ENCODE measurements at regions not wholly inside any gene's neighbourhood (a gene's known extent, or its start where the extent isn't known, plus 50 kb on each side); places are given as distances from the start of the nearest gene placed in this dataset.
"Not testable (repeated sequence)": the region's sequence is repeated elsewhere in the genome, so short reads cannot be mapped to it uniquely, and the experiment has no call there.

DNA sequence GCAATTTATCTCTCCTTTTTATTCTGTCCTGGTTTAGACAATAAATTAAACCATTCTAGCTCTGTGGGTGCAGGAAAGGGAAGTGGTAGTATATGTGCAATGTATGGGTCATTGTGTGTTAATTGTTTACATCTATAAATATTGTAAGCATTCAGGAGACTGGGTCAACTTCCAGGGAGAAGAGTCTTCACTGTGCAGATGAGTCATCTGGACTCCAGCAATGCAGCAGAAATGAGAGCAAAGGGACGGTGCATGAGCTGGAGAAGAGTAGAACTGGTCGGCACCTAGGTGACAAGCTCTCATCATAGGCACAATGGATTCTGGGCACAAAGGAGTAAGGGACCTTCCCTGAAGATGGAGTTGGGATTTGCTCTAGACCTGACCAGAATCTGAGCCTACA, 211.1 kb upstream of the DAAM1 start:
- Histone ChIP-seq H3K4me3 (no peak overlapping the region), H3K36me3 (replicated peaks) (no peaks in the 10 kb centered on the region), H3K9me3 (no peaks in the 10 kb centered on the region), H3K4me1 (no peaks in the 10 kb centered on the region), H3K27me3 (ENCODE audit: low read depth) (no peaks in the 10 kb centered on the region; the same call in 1 of the 2 replicates)
- in situ Hi-C loops (cut with MboI; ENCODE audit: low sequenced_read_pairs) = no loop called here
- DNase-seq (ENCODE audit: low spot score in 2 of 2) = no peak

GRCh38 chr14:58978343-58978742, 210.1 kb upstream of the DAAM1 start:
- no peaks in the 10 kb centered on the region for H3K9me3 ChIP-seq
- DNase-seq (ENCODE audit: low spot score in 2 of 2) = no peak
- H3K36me3 ChIP-seq (replicated peaks) = no peaks in the 10 kb centered on the region
- H3K4me1 ChIP-seq = no peaks in the 10 kb centered on the region
- no peaks in the 10 kb centered on the region; the same call in 1 of the 2 replicates for H3K27me3 ChIP-seq (ENCODE audit: low read depth)
- in situ Hi-C loops (cut with MboI; ENCODE audit: low sequenced_read_pairs) = no loop called here
- no peak overlapping the region for H3K4me3 ChIP-seq

DNA sequence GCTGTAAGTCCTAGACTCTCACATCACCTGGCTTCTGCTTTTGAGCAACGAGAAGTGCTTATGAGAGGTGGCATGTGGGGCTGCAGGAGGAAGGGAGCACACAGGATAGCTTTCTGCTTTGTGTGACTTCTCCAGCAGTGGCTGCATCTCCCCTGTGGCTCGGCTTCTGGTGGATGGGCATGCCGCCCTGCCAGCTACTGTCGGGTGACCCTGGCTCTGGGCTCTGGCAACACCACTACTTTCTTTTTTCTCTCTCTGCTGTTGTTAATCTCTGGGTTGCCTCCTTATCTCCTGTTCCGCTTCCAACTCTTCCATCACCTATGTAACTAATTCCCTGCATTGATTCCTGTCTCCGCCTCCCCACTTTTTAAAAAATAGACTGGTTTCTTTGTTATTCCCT, 209.1 kb upstream of the DAAM1 start:
- H3K4me3 ChIP-seq = no peak overlapping the region
- no peaks in the 10 kb centered on the region; the same call in 1 of the 2 replicates for H3K27me3 ChIP-seq (ENCODE audit: low read depth)
- no peaks in the 10 kb centered on the region for H3K9me3 ChIP-seq
- H3K4me1 ChIP-seq = no peaks in the 10 kb centered on the region
- DNase-seq (ENCODE audit: low spot score in 2 of 2) = no peak
- in situ Hi-C loops (cut with MboI; ENCODE audit: low sequenced_read_pairs) = no loop called here
- no peaks in the 10 kb centered on the region for H3K36me3 ChIP-seq (replicated peaks)

DNA sequence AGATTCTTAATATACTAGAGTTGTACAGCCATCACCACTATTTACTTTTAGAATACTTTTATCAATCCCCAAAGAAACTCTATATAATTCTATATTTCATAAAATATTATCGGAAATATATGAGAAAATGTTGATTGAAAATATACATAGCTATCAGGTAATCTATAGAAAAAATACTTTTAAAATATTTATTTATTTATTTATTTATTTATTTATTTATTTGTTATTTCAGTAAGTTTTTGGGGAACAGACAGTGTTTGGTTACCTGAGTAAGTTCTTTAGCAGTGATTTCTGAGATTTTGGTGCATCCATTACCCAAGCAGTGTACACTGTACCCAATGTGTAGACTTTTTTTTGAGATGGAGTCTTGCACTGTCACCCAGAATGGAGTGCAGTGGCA, 206.6 kb upstream of the DAAM1 start:
- no peaks in the 10 kb centered on the region for H3K36me3 ChIP-seq (replicated peaks)
- no peak for DNase-seq (ENCODE audit: low spot score in 2 of 2)
- in situ Hi-C loops (cut with MboI; ENCODE audit: low sequenced_read_pairs) = no loop called here
- no peak overlapping the region for H3K4me3 ChIP-seq
- H3K27me3 ChIP-seq (ENCODE audit: low read depth) = peaks cover 2% of the 10 kb centered on the region; the same call in 1 of the 2 replicates
- H3K9me3 ChIP-seq = no peaks in the 10 kb centered on the region
- no peaks in the 10 kb centered on the region for H3K4me1 ChIP-seq

- Histone ChIP-seq H3K27me3 (ENCODE audit: low read depth) (peaks cover 2% of the 10 kb centered on the region; the same call in 1 of the 2 replicates), H3K36me3 (replicated peaks) (no peaks in the 10 kb centered on the region), H3K4me3 (no peak overlapping the region), H3K9me3 (no peaks in the 10 kb centered on the region), H3K4me1 (no peaks in the 10 kb centered on the region)
- no peak for DNase-seq (ENCODE audit: low spot score in 2 of 2)
- in situ Hi-C loops (cut with MboI; ENCODE audit: low sequenced_read_pairs) = no loop called here
These were observed 202.7 kb upstream of the DAAM1 start for GRCh38 chr14:58985786-58986185.

GRCh38 chr14:58987591-58987990, 200.9 kb upstream of the DAAM1 start:
- in situ Hi-C loops (cut with MboI; ENCODE audit: low sequenced_read_pairs) = no loop called here
- H3K36me3 ChIP-seq (replicated peaks) = no peaks in the 10 kb centered on the region
- peaks cover 2% of the 10 kb centered on the region; the same call in 1 of the 2 replicates for H3K27me3 ChIP-seq (ENCODE audit: low read depth)

DNA sequence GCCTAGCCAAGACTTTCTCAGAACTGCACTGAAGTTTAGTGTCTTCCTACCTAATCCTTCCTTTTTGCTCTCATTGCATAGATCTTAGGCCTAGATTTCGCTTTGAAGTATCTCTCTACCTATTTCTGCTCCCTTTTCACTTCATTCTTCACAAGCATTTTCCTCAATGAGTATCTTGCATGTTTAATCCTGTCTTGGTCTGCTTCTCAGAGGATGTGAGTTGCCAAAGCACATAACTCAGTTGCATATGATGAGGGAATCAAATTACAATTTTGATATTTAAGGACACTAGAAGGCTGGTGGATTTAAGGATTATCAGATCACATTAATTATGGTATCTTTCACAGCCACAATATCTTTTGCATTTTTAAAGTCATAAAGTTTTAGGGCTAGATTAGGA, 195.5 kb upstream of the DAAM1 start:
- Histone ChIP-seq H3K27me3 (ENCODE audit: low read depth) (no peaks in the 10 kb centered on the region), H3K4me3 (no peak overlapping the region), H3K36me3 (replicated peaks) (no peaks in the 10 kb centered on the region), H3K9me3 (no peaks in the 10 kb centered on the region), H3K4me1 (no peaks in the 10 kb centered on the region)
- in situ Hi-C loops (cut with MboI; ENCODE audit: low sequenced_read_pairs) = no loop called here
- DNase-seq (ENCODE audit: low spot score in 2 of 2) = no peak

More at GRCh38 chr14:58987591-58987990, 200.9 kb upstream of the DAAM1 start:
- DNase-seq (ENCODE audit: low spot score in 2 of 2) = no peak
- Histone ChIP-seq H3K4me1 (no peaks in the 10 kb centered on the region), H3K4me3 (no peak overlapping the region), H3K9me3 (no peaks in the 10 kb centered on the region)

- no peaks in the 10 kb centered on the region for H3K9me3 ChIP-seq
- in situ Hi-C loops (cut with MboI; ENCODE audit: low sequenced_read_pairs) = no loop called here
- H3K4me1 ChIP-seq = no peaks in the 10 kb centered on the region
- no peak for DNase-seq (ENCODE audit: low spot score in 2 of 2)
- no peak overlapping the region for H3K4me3 ChIP-seq
- no peaks in the 10 kb centered on the region for H3K36me3 ChIP-seq (replicated peaks)
- H3K27me3 ChIP-seq (ENCODE audit: low read depth) = no peaks in the 10 kb centered on the region
These were observed 194.3 kb upstream of the DAAM1 start for GRCh38 chr14:58994130-58994529.

GRCh38 chr14:59004012-59004411, 184.5 kb upstream of the DAAM1 start:
- no peaks in the 10 kb centered on the region for H3K36me3 ChIP-seq (replicated peaks)
- H3K4me3 ChIP-seq = no peak overlapping the region
- DNase-seq (ENCODE audit: low spot score in 2 of 2) = no peak
- in situ Hi-C loops (cut with MboI; ENCODE audit: low sequenced_read_pairs) = no loop called here
- H3K9me3 ChIP-seq = no peaks in the 10 kb centered on the region
- H3K4me1 ChIP-seq = no peaks in the 10 kb centered on the region
- H3K27me3 ChIP-seq (ENCODE audit: low read depth) = no peaks in the 10 kb centered on the region; the same call in 1 of the 2 replicates

- DNase-seq (ENCODE audit: low spot score in 2 of 2); H3K27me3 ChIP-seq (ENCODE audit: low read depth); H3K4me3 ChIP-seq; H3K36me3 ChIP-seq (replicated peaks); H3K9me3 ChIP-seq; in situ Hi-C loops (cut with MboI; ENCODE audit: low sequenced_read_pairs); H3K4me1 ChIP-seq: not testable (repeated sequence)
These were observed 182.3 kb upstream of the DAAM1 start for GRCh38 chr14:59006179-59006578.

DNA sequence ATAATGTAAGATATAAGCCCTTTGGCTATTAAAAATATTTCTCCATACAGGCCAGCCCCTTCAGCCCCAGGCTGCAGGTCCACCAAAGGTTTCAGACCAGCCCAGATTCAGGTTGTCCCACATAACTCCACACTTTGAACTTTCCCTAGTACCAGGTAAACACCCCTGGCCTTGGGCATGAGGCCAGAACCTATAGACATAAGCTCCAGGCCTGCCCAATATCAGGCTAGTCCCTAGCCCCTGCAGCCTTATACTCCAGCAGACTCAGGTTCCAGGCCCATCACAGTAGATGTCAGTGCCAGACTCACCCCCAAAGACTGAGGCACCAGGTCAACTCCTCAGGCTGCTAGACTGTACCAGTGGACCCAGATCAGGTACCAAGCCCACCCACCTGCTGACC, 178.5 kb upstream of the DAAM1 start:
- Histone ChIP-seq H3K9me3 (no peaks in the 10 kb centered on the region), H3K27me3 (ENCODE audit: low read depth) (no peaks in the 10 kb centered on the region; the same call in 1 of the 2 replicates), H3K4me3 (no peak overlapping the region), H3K36me3 (replicated peaks) (no peaks in the 10 kb centered on the region), H3K4me1 (no peaks in the 10 kb centered on the region)
- in situ Hi-C loops (cut with MboI; ENCODE audit: low sequenced_read_pairs) = no loop called here
- no peak for DNase-seq (ENCODE audit: low spot score in 2 of 2)

GRCh38 chr14:59013672-59014298, 174.7 kb upstream of the DAAM1 start:
- no peaks in the 10 kb centered on the region for H3K9me3 ChIP-seq
- DNase-seq (ENCODE audit: low spot score in 2 of 2) = no peak
- no peaks in the 10 kb centered on the region for H3K36me3 ChIP-seq (replicated peaks)
- no peak overlapping the region for H3K4me3 ChIP-seq
- H3K4me1 ChIP-seq = no peaks in the 10 kb centered on the region
- in situ Hi-C loops (cut with MboI; ENCODE audit: low sequenced_read_pairs) = no loop called here
- no peaks in the 10 kb centered on the region; the same call in 1 of the 2 replicates for H3K27me3 ChIP-seq (ENCODE audit: low read depth)

DNA sequence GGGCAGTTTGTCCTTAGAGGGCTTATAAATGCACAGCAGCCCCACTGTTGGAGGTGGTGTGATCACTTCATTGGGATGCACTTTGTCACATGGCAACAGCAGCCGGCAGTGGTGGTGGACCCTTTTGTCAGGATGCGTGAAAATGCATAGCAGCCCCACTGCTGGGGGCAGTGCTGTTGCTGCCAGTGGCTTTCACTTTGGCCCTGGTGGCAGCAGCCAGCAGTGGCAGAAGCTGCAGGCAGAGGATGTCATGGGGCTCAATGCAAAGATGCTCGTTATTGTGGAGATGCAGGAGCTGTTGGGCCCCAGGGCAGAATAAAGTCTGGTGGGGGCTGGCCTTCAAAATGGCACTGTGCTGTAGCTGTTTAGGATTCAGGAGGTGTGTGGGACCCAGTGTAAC, 173.0 kb upstream of the DAAM1 start:
- H3K9me3 ChIP-seq = no peaks in the 10 kb centered on the region
- no peaks in the 10 kb centered on the region for H3K36me3 ChIP-seq (replicated peaks)
- no peaks in the 10 kb centered on the region for H3K27me3 ChIP-seq (ENCODE audit: low read depth)
- DNase-seq (ENCODE audit: low spot score in 2 of 2) = no peak
- H3K4me3 ChIP-seq = no peak overlapping the region
- in situ Hi-C loops (cut with MboI; ENCODE audit: low sequenced_read_pairs) = no loop called here
- H3K4me1 ChIP-seq = no peaks in the 10 kb centered on the region

DNA sequence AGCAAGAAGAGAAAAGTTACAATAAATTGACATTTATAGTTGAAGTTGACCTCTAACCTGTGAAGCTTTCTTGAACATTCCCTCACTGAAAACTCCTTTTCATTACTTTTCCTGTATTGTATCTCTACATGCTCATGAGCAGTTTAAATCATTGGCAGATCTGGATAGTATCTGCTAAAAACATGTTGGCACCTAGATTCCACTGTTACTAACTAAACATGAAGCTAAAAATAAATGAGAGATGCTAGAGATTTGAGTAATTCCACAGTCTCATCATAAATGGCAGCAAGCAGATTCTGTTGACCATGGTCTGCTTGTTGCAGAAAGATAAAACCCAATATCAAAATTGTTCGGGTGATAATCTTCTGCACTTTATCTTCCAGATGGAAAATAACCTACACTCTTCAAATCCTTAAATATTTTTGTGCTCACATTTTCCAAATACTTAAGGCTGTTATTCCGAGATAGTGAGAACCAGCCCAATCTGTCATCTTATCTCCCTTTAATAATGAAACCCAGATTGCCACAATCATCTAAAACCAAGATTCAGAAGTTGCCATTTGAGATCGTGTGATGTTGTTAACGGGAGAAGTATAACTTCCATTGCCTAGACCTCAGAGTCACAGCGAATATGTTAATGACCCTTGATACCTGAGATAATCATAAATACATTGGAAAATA, 171.0 kb upstream of the DAAM1 start:
- no peaks in the 10 kb centered on the region for H3K36me3 ChIP-seq (replicated peaks)
- in situ Hi-C loops (cut with MboI; ENCODE audit: low sequenced_read_pairs) = no loop called here
- no peak for DNase-seq (ENCODE audit: low spot score in 2 of 2)

More for the DNA sequence above, 171.0 kb upstream of the DAAM1 start:
- Histone ChIP-seq H3K4me3 (no peak overlapping the region), H3K4me1 (no peaks in the 10 kb centered on the region), H3K27me3 (ENCODE audit: low read depth) (no peaks in the 10 kb centered on the region), H3K9me3 (no peaks in the 10 kb centered on the region)
